GM12878 (cell line): ENCODE measurements at regions not wholly inside any gene's neighbourhood (a gene's known extent, or its start where the extent isn't known, plus 50 kb on each side); places are given as distances from the start of the nearest gene placed in this dataset.
"Not testable (repeated sequence)": the region's sequence is repeated elsewhere in the genome, so short reads cannot be mapped to it uniquely, and the experiment has no call there.

Source experiments
- ATAC-seq: fragments of 200-7000 bp; cut with Tn5 transposase; 3 replicates; pipeline ENCODE4 v1.9.1; 2020; ENCODE audit warnings: mild to moderate bottlenecking, moderate library complexity
- BruUV-seq: library from RNA; stranded (reverse); fragments of 400-500 nt; replicated peaks from 2 replicates; lab custom pipeline; 2021; lab: Mats Ljungman, UMichigan
- CTCF ChIA-PET: fragments of 300-600 bp; sonication (Branson Sonifier 250); formaldehyde crosslinking; extraction: SDS; loops from one replicate; lab custom pipeline; 2021; ENCODE audit warnings: inconsistent platforms; lab: Yijun Ruan, JAX
- POLR2A ChIA-PET: fragments of 350-600 bp; formaldehyde crosslinking; extraction: SDS; loops from one replicate; lab custom pipeline; 2021; ENCODE audit warnings: inconsistent platforms; lab: Charles Lee
- RAD21 ChIA-PET: fragments of 300-600 bp; sonication (Branson Sonifier 250); formaldehyde crosslinking; loops from one replicate; lab custom pipeline; 2023; ENCODE audit warnings: antibody characterized with exemption; ENCODE audit not compliant: unreplicated experiment; lab: Charles Lee
- SMC1A ChIA-PET: fragments of 300-600 bp; sonication (Branson Sonifier 250); formaldehyde crosslinking; loops from one replicate; lab custom pipeline; 2023; ENCODE audit not compliant: unreplicated experiment, uncharacterized antibody; lab: Charles Lee
- DNase-seq: peaks from one replicate; pipeline ENCODE4 v3.0.0-alpha.2; 2011; ENCODE audit warnings: low read depth, low spot score
- FAIRE-seq: peaks from 3 replicates; lab custom pipeline; 2011; peaks lifted over from hg19 to GRCh38; lab: Jason Lieb, UNC
- H2AFZ ChIP-seq: 2 replicates; pipeline ENCODE4 v1.6.0; 2011; ENCODE audit warnings: low read depth, low read length, control low read depth; ENCODE audit not compliant: control insufficient read depth
- H3K27ac ChIP-seq: 2 replicates; pipeline ENCODE4 v1.5.1; 2011; ENCODE audit warnings: control low read depth; ENCODE audit not compliant: control insufficient read depth, insufficient read depth
- H3K27me3 ChIP-seq, 2 experiments: replicated peaks in 1 of 2; 2 replicates each; pipeline versions ENCODE4 v1.6.0 to v1.6.1; 2011; ENCODE audit warnings: low read length in 1 of 2; ENCODE audit not compliant: control insufficient read depth in 2 of 2, insufficient read depth in 2 of 2
- H3K36me3 ChIP-seq, 2 experiments: 2 replicates each; pipeline ENCODE4 v1.5.1; 2011; ENCODE audit warnings: low read length in 1 of 2; ENCODE audit not compliant: control insufficient read depth in 2 of 2, insufficient read depth in 2 of 2
- H3K4me1 ChIP-seq: 2 replicates; pipeline ENCODE4 v1.6.1; 2011; ENCODE audit warnings: mild to moderate bottlenecking, low read length, moderate library complexity, mixed read lengths; ENCODE audit not compliant: control insufficient read depth, insufficient read depth
- H3K4me2 ChIP-seq: 2 replicates; pipeline ENCODE4 v1.6.0; 2011; ENCODE audit warnings: control low read depth; ENCODE audit not compliant: control insufficient read depth, insufficient read depth
- H3K4me3 ChIP-seq: fragments of 200-600 bp; sonication (generic); 2 replicates; pipeline ENCODE4 v1.5.1; 2016
- H3K79me2 ChIP-seq: 2 replicates; pipeline ENCODE4 v1.6.0; 2011; ENCODE audit warnings: low read length; ENCODE audit not compliant: control insufficient read depth, insufficient read depth
- H3K9ac ChIP-seq: 2 replicates; pipeline ENCODE4 v1.8.0; 2011; ENCODE audit warnings: low read length, control low read depth, mixed read lengths; ENCODE audit not compliant: control insufficient read depth, insufficient read depth
- H3K9me3 ChIP-seq: replicated peaks from 3 replicates; pipeline ENCODE4 v1.5.1; 2011; ENCODE audit warnings: mild to moderate bottlenecking, low read length; ENCODE audit not compliant: control insufficient read depth, insufficient read depth
- H4K20me1 ChIP-seq: 2 replicates; pipeline ENCODE4 v1.6.0; 2011; ENCODE audit not compliant: control insufficient read depth, insufficient read depth
- WGBS: methylation state at CpG from one replicate; pipeline ENCODE4 v1.1.6; 2016; ENCODE audit warnings: low lambda C conversion rate; ENCODE audit not compliant: insufficient replicate concordance, insufficient coverage; ENCODE audit errors: missing lambda C conversion rate; 5-methylcytosine and 5-hydroxymethylcytosine counted together
- in situ Hi-C: fragments of 300-500 bp; cut with MboI; formaldehyde crosslinking; loops from 9 replicates; pipeline ENCODE4 v1.14.3; 2018; ENCODE audit warnings: mixed read lengths
- intact Hi-C: fragments of 100-400 bp; cut with micrococcal nuclease; formaldehyde crosslinking; loops from one replicate; pipeline ENCODE4 v1.14.2; 2022; ENCODE audit not compliant: unreplicated experiment

GRCh38 chr16:21422824-21423223, 144.7 kb upstream of the CRYM start:
- CTCF ChIA-PET, H3K36me3 ChIP-seq, H3K79me2 ChIP-seq, H3K4me3 ChIP-seq, SMC1A ChIA-PET, H3K9ac ChIP-seq, DNase-seq, H3K27me3 ChIP-seq, H2AFZ ChIP-seq, ATAC-seq, FAIRE-seq, POLR2A ChIA-PET, RAD21 ChIA-PET, in situ Hi-C loops, H3K27ac ChIP-seq, intact Hi-C loops, H3K4me1 ChIP-seq, H4K20me1 ChIP-seq, H3K9me3 ChIP-seq: not testable (repeated sequence)
- 54% methylated on average over 4 of the region's 7 CpGs for WGBS
- TSS peak; percentile 53 for BruUV-seq
- 0 out of 2 replicates have a peak overlapping the region, but pooled peaks have one; percentile 42 for H3K4me2 ChIP-seq

GRCh38 chr16:21404699-21405098, 126.6 kb upstream of the CRYM start:
- H3K27ac ChIP-seq, H2AFZ ChIP-seq, H3K36me3 ChIP-seq, H3K4me3 ChIP-seq, in situ Hi-C loops, ATAC-seq, CTCF ChIA-PET, H3K27me3 ChIP-seq, H3K79me2 ChIP-seq, FAIRE-seq, SMC1A ChIA-PET, H3K4me1 ChIP-seq, H3K9me3 ChIP-seq, POLR2A ChIA-PET, H3K4me2 ChIP-seq, DNase-seq, RAD21 ChIA-PET, intact Hi-C loops, H3K9ac ChIP-seq, H4K20me1 ChIP-seq: not testable (repeated sequence)
- no CpG with 5 or more reads among the region's 13 CpGs for WGBS
- BruUV-seq = TSS peak; percentile 50

GRCh38 chr16:21397866-21398265, 119.8 kb upstream of the CRYM start:
- H3K9ac ChIP-seq, H2AFZ ChIP-seq, BruUV-seq, DNase-seq, H3K79me2 ChIP-seq, H3K27ac ChIP-seq, H3K36me3 ChIP-seq, intact Hi-C loops, RAD21 ChIA-PET, POLR2A ChIA-PET, H3K4me2 ChIP-seq, in situ Hi-C loops, H3K9me3 ChIP-seq, SMC1A ChIA-PET, H3K4me3 ChIP-seq, FAIRE-seq, H3K4me1 ChIP-seq, ATAC-seq, H4K20me1 ChIP-seq, H3K27me3 ChIP-seq, CTCF ChIA-PET: not testable (repeated sequence)
- 40% methylated on average over 1 of the region's 5 CpGs for WGBS

- H3K4me1 ChIP-seq, POLR2A ChIA-PET, H2AFZ ChIP-seq, H3K79me2 ChIP-seq, CTCF ChIA-PET, RAD21 ChIA-PET, FAIRE-seq, H3K4me2 ChIP-seq, H3K27me3 ChIP-seq, in situ Hi-C loops, intact Hi-C loops, SMC1A ChIA-PET, H3K9ac ChIP-seq, H3K36me3 ChIP-seq, H3K4me3 ChIP-seq, H3K27ac ChIP-seq, H3K9me3 ChIP-seq, BruUV-seq, DNase-seq, H4K20me1 ChIP-seq: not testable (repeated sequence)
- peak; percentile 37; the same call in 2 of the 3 replicates for ATAC-seq
- 100% methylated on average over 2 of the region's 4 CpGs for WGBS
Measured at GRCh38 chr16:21396545-21396944, 118.5 kb upstream of the CRYM start.
